Right lobe of liver (tissue), 6 donors: ENCODE measurements at regions not wholly inside any gene's neighbourhood (a gene's known extent, or its start where the extent isn't known, plus 50 kb on each side); places are given as distances from the start of the nearest gene placed in this dataset.
"Not testable (repeated sequence)": the region's sequence is repeated elsewhere in the genome, so short reads cannot be mapped to it uniquely, and the experiment has no call there.

ENCODE experiments used
- ATAC-seq, 4 donors: fragments of 200-7000 bp; cut with Tn5 transposase; one replicate each; pipeline ENCODE4 v1.9.1; 2020; ENCODE audit warnings: mild to moderate bottlenecking in 4 of 4, moderate library complexity in 4 of 4
- DNase-seq, 3 donors: peaks; one replicate each; pipeline ENCODE4 v3.0.0-alpha.2; 2020
- H3K27ac ChIP-seq, 3 donors: fragments of 200-600 bp; one replicate each; pipeline ENCODE4 v1.8.0; 2022
- H3K27me3 ChIP-seq, 2 donors: fragments of 200-600 bp; one replicate each; pipeline ENCODE4 v1.8.0; 2022
- H3K36me3 ChIP-seq, 4 donors: fragments of 200-600 bp; sonication (generic) in 1 of 4; one replicate each; pipeline versions ENCODE4 v1.5.1 to v1.8.0; 2017 to 2022; ENCODE audit warnings: control low read depth in 1 of 4
- H3K4me1 ChIP-seq, 4 donors: fragments of 200-600 bp; sonication (generic) in 1 of 4; one replicate each; pipeline versions ENCODE4 v1.5.1 to v1.8.0; 2017 to 2022; ENCODE audit warnings: control low read depth in 1 of 4
- H3K4me3 ChIP-seq, 3 donors: fragments of 200-600 bp; one replicate each; pipeline ENCODE4 v1.8.0; 2022
- H3K9me3 ChIP-seq, 4 donors: fragments of 200-600 bp; sonication (generic) in 1 of 4; one replicate each; pipeline versions ENCODE4 v1.5.1 to v1.8.0; 2017 to 2022; ENCODE audit warnings: control low read depth in 1 of 4
- POLR2A ChIP-seq: fragments of 450-650 bp; IDR thresholded peaks from one replicate; pipeline ENCODE4 v1.6.1; 2017; ENCODE audit warnings: antibody characterized with exemption, mild to moderate bottlenecking
- WGBS: methylation state at CpG from one replicate; pipeline ENCODE4 v1.1.6; 2018; ENCODE audit warnings: low coverage, low lambda C conversion rate; ENCODE audit not compliant: insufficient coverage; ENCODE audit errors: missing lambda C conversion rate; 5-methylcytosine and 5-hydroxymethylcytosine counted together
- intact Hi-C, 2 donors: fragments of 100-400 bp; cut with DNase I; formaldehyde crosslinking; loops; one replicate each; pipeline versions ENCODE4 v1.11.2 to v1.14.1; 2022
- TF ChIP-seq, protein P1 (sequence below), 4 donors: fragments of 200-600 bp in 3 of 4; fragments of 450-650 bp in 1 of 4; IDR thresholded peaks; one replicate each; pipeline versions ENCODE4 v1.5.1 to v1.8.0; 2016 to 2022; ENCODE audit warnings: antibody characterized with exemption in 4 of 4, mild to moderate bottlenecking in 2 of 4
- donor health status: DM: no; HTN: yes; CAD: no.
- donor health status: DM: no; HTN: no; CAD: no.
- donor health status: DM: no; HTN: no; CAD: no.
- donor health status: DM: no; HTN: yes; CAD: no.
- donor health status: DM: no; HTN: yes; CAD: no.

DNA sequence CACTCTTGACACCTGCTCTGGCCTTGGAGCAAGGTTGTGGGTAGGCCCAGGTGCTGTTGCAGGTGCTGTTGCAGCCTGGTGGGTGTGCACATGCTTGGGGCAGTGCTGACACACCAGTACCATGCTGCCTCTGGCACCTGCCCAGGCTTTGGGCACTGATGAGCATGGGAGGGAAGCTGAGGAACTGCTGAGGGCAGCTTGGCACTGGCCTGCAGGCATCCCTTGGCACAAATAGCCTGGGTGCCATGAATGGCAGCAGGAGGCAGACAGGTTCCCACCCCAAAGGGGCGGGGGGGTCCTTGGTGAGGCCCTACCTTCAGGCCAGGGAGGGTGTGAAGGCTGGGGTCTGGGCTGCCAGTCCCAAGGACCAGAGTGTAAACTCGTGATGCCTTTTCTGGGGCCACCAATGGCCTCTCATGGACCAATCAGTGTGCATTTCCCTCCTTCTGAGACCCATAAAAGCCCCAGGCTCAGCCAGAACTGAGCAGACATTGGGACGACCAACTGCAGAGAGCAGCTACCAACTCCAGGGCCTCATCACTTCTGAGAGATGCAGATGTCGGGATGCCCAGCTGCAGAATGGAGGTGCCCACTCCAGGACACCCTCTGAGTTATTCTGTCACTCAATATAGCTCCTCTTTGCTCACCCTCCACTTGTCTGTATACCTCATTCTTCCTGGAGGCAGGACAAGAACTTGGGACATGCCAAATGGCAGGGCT, 547.4 kb downstream of the ZWINT start:
- intact Hi-C loops = no loop called here
- WGBS = 0% methylated on average over 1 of the region's 4 CpGs
- Histone ChIP-seq H3K9me3 (no peaks in the 10 kb centered on the region), H3K27me3 (no peaks in the 10 kb centered on the region), H3K36me3 (no peaks in the 10 kb centered on the region), H3K27ac (no peak overlapping the region), H3K4me3 (no peak overlapping the region), H3K4me1 (no peaks in the 10 kb centered on the region)
- DNase-seq (no peak), ATAC-seq (no peak)
- no peak for TF ChIP-seq POLR2A

DNA sequence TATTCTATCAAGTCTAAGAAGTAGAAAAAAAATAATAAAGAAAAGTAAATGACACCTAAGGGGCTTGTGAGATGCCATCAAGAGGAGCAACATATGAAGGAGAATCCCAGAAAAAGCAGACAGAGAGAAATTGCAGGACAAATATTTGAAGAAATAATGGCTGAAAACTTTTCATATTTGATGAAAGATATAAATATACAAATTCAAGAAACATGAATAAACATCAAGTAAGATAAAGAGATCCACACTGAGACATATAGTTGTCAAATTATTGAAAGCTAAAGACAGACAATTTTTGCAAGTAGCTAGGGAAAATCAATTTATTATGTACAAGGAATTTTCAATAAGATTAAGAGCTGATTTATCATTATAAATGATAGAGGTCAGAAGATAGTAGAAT, 558.0 kb downstream of the ZWINT start:
- H3K36me3 ChIP-seq = no peaks in the 10 kb centered on the region
- peaks cover 0 to 5% (median 0%) of the 10 kb centered on the region in 4 donors for H3K4me1 ChIP-seq
- no peak overlapping the region for H3K27ac ChIP-seq
- no peak overlapping the region for H3K4me3 ChIP-seq
- intact Hi-C loops = no loop called here
- H3K9me3 ChIP-seq = no peaks in the 10 kb centered on the region
- TF ChIP-seq POLR2A = no peak
- TF ChIP-seq, protein P1, sequence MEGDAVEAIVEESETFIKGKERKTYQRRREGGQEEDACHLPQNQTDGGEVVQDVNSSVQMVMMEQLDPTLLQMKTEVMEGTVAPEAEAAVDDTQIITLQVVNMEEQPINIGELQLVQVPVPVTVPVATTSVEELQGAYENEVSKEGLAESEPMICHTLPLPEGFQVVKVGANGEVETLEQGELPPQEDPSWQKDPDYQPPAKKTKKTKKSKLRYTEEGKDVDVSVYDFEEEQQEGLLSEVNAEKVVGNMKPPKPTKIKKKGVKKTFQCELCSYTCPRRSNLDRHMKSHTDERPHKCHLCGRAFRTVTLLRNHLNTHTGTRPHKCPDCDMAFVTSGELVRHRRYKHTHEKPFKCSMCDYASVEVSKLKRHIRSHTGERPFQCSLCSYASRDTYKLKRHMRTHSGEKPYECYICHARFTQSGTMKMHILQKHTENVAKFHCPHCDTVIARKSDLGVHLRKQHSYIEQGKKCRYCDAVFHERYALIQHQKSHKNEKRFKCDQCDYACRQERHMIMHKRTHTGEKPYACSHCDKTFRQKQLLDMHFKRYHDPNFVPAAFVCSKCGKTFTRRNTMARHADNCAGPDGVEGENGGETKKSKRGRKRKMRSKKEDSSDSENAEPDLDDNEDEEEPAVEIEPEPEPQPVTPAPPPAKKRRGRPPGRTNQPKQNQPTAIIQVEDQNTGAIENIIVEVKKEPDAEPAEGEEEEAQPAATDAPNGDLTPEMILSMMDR (IDR thresholded peaks at IDR 0.05) = no peak
- no peaks in the 10 kb centered on the region for H3K27me3 ChIP-seq
- DNase-seq = no peak
- ATAC-seq = no peak

DNA sequence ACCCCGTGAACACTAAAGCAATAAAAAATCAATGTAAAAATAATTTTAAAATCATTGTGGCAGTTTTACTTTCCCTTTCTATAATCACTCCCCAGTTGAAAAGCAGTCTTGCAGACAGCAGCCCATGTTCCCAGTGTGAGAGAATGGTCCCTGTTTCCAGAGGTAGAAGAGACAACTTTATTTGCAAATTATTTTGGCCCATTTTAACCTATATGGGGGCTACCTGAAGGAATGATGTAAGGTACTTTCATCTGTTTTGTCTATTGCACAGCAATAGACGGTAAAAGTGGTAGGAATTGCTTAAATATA, 559.8 kb downstream of the ZWINT start:
- intact Hi-C loops = no loop called here
- TF ChIP-seq, protein P1 (IDR thresholded peaks at IDR 0.05) = no peak
- no peak for TF ChIP-seq POLR2A
- no peaks in the 10 kb centered on the region for H3K9me3 ChIP-seq
- H3K4me3 ChIP-seq = peak overlapping the region; percentile 6 to 29 (median 25)
- no peak for DNase-seq
- peak overlapping the region; percentile 14 to 72 (median 66) for H3K27ac ChIP-seq
- H3K27me3 ChIP-seq = no peaks in the 10 kb centered on the region
- WGBS = 21% methylated on average over 2 of the region's 2 CpGs
- H3K4me1 ChIP-seq = peaks cover 0 to 5% (median 0%) of the 10 kb centered on the region in 4 donors
- no peaks in the 10 kb centered on the region for H3K36me3 ChIP-seq
- ATAC-seq = peak; percentile 76 to 83 (median 81)

DNA sequence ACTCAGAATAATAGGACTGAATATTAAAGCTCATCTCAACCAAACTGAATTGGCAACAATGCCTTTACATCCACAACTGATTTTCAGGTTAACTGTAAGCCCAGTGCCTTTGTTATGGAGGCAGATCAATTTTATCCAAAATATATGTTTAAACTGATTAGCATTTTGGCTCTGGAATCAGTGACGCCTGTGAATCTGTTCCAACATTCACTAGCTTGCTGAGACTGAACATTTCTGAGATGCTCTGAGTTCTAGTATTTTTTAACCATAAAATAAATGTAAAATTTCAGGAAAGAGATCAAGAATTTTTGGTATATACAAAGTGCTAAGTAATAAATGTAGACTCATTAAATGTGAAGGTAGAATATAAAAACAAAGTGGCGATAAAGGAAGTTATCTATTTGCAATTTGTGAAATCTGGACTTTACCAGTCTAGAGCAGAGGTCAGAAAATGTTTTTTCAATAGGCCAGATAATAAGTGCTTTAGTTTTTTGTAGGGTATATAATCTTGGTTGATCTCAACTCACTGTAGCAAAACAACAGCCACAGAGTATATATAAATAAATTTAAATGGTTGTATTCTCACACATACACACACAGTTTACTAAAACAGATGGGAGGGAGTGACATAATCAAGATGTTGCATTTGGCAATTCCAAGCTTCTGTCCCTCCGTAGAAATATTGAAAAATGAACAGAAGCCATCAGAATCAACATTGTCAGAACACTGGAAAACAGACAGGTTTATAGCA, 560.3 kb downstream of the ZWINT start:
- intact Hi-C loops = no loop called here
- ATAC-seq (peak; percentile 83 to 92 (median 86)), DNase-seq (no peak)
- Histone ChIP-seq H3K36me3 (no peaks in the 10 kb centered on the region), H3K27ac (peak overlapping the region; percentile 14 to 72 (median 66)), H3K9me3 (no peaks in the 10 kb centered on the region), H3K27me3 (no peaks in the 10 kb centered on the region), H3K4me1 (peaks cover 0 to 5% (median 0%) of the 10 kb centered on the region in 4 donors), H3K4me3 (peak overlapping the region; percentile 6 to 29 (median 25))
- 22% methylated on average over 3 of the region's 3 CpGs for WGBS
- no peak for TF ChIP-seq POLR2A
- TF ChIP-seq, protein P1 (IDR thresholded peaks at IDR 0.05) = no peak

DNA sequence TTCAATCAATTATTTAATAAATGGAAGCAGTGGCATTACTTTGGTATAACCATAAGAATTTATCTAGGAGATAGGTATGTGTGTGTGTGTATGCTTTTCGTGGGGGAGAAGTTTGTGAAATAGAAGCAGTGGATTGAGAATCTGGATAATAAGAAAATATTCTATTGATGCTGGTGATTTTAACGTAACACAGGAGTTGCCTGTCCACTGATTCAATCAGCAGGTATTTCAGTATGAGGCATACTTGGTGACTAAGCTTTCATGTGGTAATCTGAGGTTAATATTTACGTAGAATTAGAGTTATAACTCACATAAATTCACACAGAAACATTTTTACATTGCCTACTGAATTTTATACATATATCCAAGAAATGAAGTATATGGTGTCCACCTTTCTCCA, 568.0 kb downstream of the ZWINT start:
- H3K36me3 ChIP-seq = no peaks in the 10 kb centered on the region
- ATAC-seq (no peak), DNase-seq (no peak)
- H3K4me1 ChIP-seq = no peaks in the 10 kb centered on the region
- 65% methylated on average over 3 of the region's 3 CpGs for WGBS
- no peak overlapping the region for H3K27ac ChIP-seq
- no peak overlapping the region for H3K4me3 ChIP-seq
- H3K9me3 ChIP-seq = no peaks in the 10 kb centered on the region
- intact Hi-C loops = no loop called here
- TF ChIP-seq, protein P1 (IDR thresholded peaks at IDR 0.05) = no peak
- no peak for TF ChIP-seq POLR2A
- H3K27me3 ChIP-seq = no peaks in the 10 kb centered on the region

DNA sequence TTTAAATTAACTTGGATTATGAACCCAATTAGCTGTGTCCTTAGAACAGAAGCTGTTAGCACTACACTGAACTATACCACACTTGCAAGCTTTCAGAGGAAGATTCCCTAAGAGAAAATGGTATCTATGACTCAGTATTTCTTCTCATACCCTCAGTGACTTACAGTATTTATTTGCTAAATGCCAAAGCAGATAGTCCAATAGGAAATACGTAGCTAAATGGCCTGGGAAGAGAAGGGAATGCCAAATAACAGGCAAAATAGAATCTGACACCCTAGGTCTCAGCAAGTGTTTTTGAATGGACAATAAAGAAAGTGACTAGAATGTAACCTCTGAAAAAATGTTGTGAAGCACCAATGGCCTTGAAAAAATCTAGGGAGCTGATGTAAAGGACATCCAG, 570.8 kb downstream of the ZWINT start:
- H3K36me3 ChIP-seq, H3K27me3 ChIP-seq, H3K9me3 ChIP-seq, H3K4me3 ChIP-seq, H3K4me1 ChIP-seq, DNase-seq, H3K27ac ChIP-seq, ATAC-seq, intact Hi-C loops: not testable (repeated sequence)
- 60% methylated on average over 1 of the region's 1 CpG for whole genome bisulfite sequencing
